ENCODE measurements at regions not wholly inside any gene's neighbourhood (a gene's known extent, or its start where the extent isn't known, plus 50 kb on each side); places are given as distances from the start of the nearest gene placed in this dataset.

- no peak for DNase-seq
Observed at GRCh38 chr1:162918151-162918754, 57.3 kb upstream of the CCDC190 start.

- DNase-seq: no peak
Observed at GRCh38 chr1:162916821-162917613, 56.0 kb upstream of the CCDC190 start.

GRCh38 chr1:162916407-162916806 is 55.4 kb upstream of the CCDC190 start:
- peak; percentile 58 for DNase-seq

- DNase-seq: no peak
Observed at GRCh38 chr1:162914601-162915000, 53.6 kb upstream of the CCDC190 start.

- no peak for DNase-seq
Observed at GRCh38 chr1:162913345-162913744, 52.4 kb upstream of the CCDC190 start.

GRCh38 chr1:162912061-162912667 is 51.2 kb upstream of the CCDC190 start:
- DNase-seq: no peak
